Mesendoderm (in vitro differentiated cells): ENCODE measurements at regions not wholly inside any gene's neighbourhood (a gene's known extent, or its start where the extent isn't known, plus 50 kb on each side); places are given as distances from the start of the nearest gene placed in this dataset.
A peak's percentile ranks its signal among the peaks of the same experiment; 100 is the strongest.
"Not testable (repeated sequence)": the region's sequence is repeated elsewhere in the genome, so short reads cannot be mapped to it uniquely, and the experiment has no call there.

Source experiments
- DNase-seq: peaks from one replicate; pipeline ENCODE4 v3.0.0; 2013
- H2AK5ac ChIP-seq: 2 replicates; pipeline ENCODE4 v1.6.1; 2013; ENCODE audit warnings: low read length, inconsistent platforms
- H2BK120ac ChIP-seq: 2 replicates; pipeline ENCODE4 v1.6.1; 2013; ENCODE audit warnings: low read depth, mild to moderate bottlenecking, low read length, moderate library complexity, mixed read lengths
- H2BK15ac ChIP-seq: replicated peaks from 2 replicates; pipeline ENCODE4 v1.6.1; 2013; ENCODE audit warnings: low read depth, mild to moderate bottlenecking, moderate library complexity
- H2BK5ac ChIP-seq: 2 replicates; pipeline ENCODE4 v1.6.1; 2013; ENCODE audit warnings: low read length, inconsistent platforms
- H3K18ac ChIP-seq: 2 replicates; pipeline ENCODE4 v1.6.1; 2013; ENCODE audit warnings: mild to moderate bottlenecking, low read length, mixed read lengths
- H3K23ac ChIP-seq: one replicate; pipeline ENCODE4 v1.6.1; 2013; ENCODE audit warnings: low read length
- H3K27ac ChIP-seq: 2 replicates; pipeline ENCODE4 v1.5.1; 2013; ENCODE audit warnings: low read depth, mild to moderate bottlenecking, inconsistent platforms, low read length, moderate library complexity
- H3K27me3 ChIP-seq: 2 replicates; pipeline ENCODE4 v1.6.1; 2013; ENCODE audit warnings: low read length, control low read depth, mild to moderate bottlenecking, inconsistent platforms; ENCODE audit not compliant: insufficient read depth, poor library complexity
- H3K36me3 ChIP-seq: 2 replicates; pipeline ENCODE4 v1.6.1; 2013; ENCODE audit warnings: low read length, inconsistent platforms; ENCODE audit not compliant: control insufficient read depth, insufficient read depth
- H3K4ac ChIP-seq: one replicate; pipeline ENCODE4 v1.6.1; 2013; ENCODE audit warnings: low read depth, mild to moderate bottlenecking, low read length, moderate library complexity
- H3K4me1 ChIP-seq: 2 replicates; pipeline ENCODE4 v1.6.1; 2013; ENCODE audit warnings: low read depth, low read length, inconsistent platforms; ENCODE audit not compliant: control insufficient read depth
- H3K4me2 ChIP-seq: 2 replicates; pipeline ENCODE4 v1.6.1; 2013; ENCODE audit warnings: low read length
- H3K4me3 ChIP-seq: 2 replicates; pipeline ENCODE4 v1.5.1; 2013; ENCODE audit warnings: mild to moderate bottlenecking, low read length
- H3K56ac ChIP-seq: one replicate; pipeline ENCODE4 v1.6.1; 2013; ENCODE audit warnings: low read length
- H3K79me1 ChIP-seq: 2 replicates; pipeline ENCODE4 v1.6.1; 2013; ENCODE audit warnings: low read length, inconsistent platforms
- H3K79me2 ChIP-seq: 2 replicates; pipeline ENCODE4 v1.6.1; 2013; ENCODE audit warnings: mild to moderate bottlenecking, low read length; ENCODE audit not compliant: control insufficient read depth, insufficient read depth
- H3K9ac ChIP-seq: 2 replicates; pipeline ENCODE4 v1.6.1; 2013; ENCODE audit warnings: low read length, inconsistent platforms
- H4K5ac ChIP-seq: one replicate; pipeline ENCODE4 v1.6.1; 2013; ENCODE audit warnings: low read length
- H4K8ac ChIP-seq: one replicate; pipeline ENCODE4 v1.6.1; 2013; ENCODE audit warnings: low read depth, mild to moderate bottlenecking, control low read depth, low read length, moderate library complexity
- WGBS: extraction: QIAGEN DNeasy Blood & Tissue Kit; methylation state at CpG from one replicate; pipeline ENCODE4 v1.1.7; 2013; ENCODE audit warnings: low lambda C conversion rate, missing lambda C conversion rate; ENCODE audit not compliant: insufficient coverage; ENCODE audit errors: extremely low coverage; 5-methylcytosine and 5-hydroxymethylcytosine counted together

- no peaks in the 10 kb centered on the region for H3K36me3 ChIP-seq
- H2BK5ac ChIP-seq: no peak overlapping the region
- no peak overlapping the region for H3K4me3 ChIP-seq
- H3K4me2 ChIP-seq: no peak overlapping the region
- H2BK120ac ChIP-seq: no peak overlapping the region
- H3K27me3 ChIP-seq: no peaks in the 10 kb centered on the region
- H3K23ac ChIP-seq: no peak overlapping the region
- H3K9ac ChIP-seq: no peak overlapping the region
- H3K4ac ChIP-seq: no peak overlapping the region
- H4K8ac ChIP-seq: no peak overlapping the region
- H3K79me2 ChIP-seq: no peaks in the 10 kb centered on the region
- no peaks in the 10 kb centered on the region for H3K4me1 ChIP-seq
- no peak overlapping the region for H3K56ac ChIP-seq
- no peak overlapping the region for H3K18ac ChIP-seq
- no peak overlapping the region for H2BK15ac ChIP-seq
- H3K27ac ChIP-seq: no peak overlapping the region
- DNase-seq: no peak
- H4K5ac ChIP-seq: no peak overlapping the region
- H3K79me1 ChIP-seq: no peaks in the 10 kb centered on the region
- H2AK5ac ChIP-seq: no peak overlapping the region
These were observed 511.7 kb upstream of the MIR17HG start for GRCh38 chr13:90835826-90836225.

GRCh38 chr13:90838317-90838960, 509.0 kb upstream of the MIR17HG start:
- H3K27ac ChIP-seq: no peak overlapping the region
- no peak for DNase-seq
- H2AK5ac ChIP-seq: no peak overlapping the region
- no peak overlapping the region for H3K4me3 ChIP-seq
- H3K4ac ChIP-seq: no peak overlapping the region
- H2BK120ac ChIP-seq: no peak overlapping the region
- no peak overlapping the region for H3K56ac ChIP-seq
- no peak overlapping the region for H2BK15ac ChIP-seq
- H4K5ac ChIP-seq: no peak overlapping the region
- no peak overlapping the region for H3K4me2 ChIP-seq
- H3K27me3 ChIP-seq: no peaks in the 10 kb centered on the region
- WGBS: no CpG with 5 or more reads among the region's 4 CpGs
- H3K4me1 ChIP-seq: no peaks in the 10 kb centered on the region
- no peak overlapping the region for H3K18ac ChIP-seq
- H3K36me3 ChIP-seq: no peaks in the 10 kb centered on the region
- no peak overlapping the region for H3K23ac ChIP-seq
- H3K79me1 ChIP-seq: no peaks in the 10 kb centered on the region
- no peaks in the 10 kb centered on the region for H3K79me2 ChIP-seq
- H3K9ac ChIP-seq: no peak overlapping the region
- H2BK5ac ChIP-seq: no peak overlapping the region
- H4K8ac ChIP-seq: no peak overlapping the region

- H3K56ac ChIP-seq: no peak overlapping the region
- H2BK5ac ChIP-seq: no peak overlapping the region
- DNase-seq: no peak
- H3K4me1 ChIP-seq: no peaks in the 10 kb centered on the region
- H3K4me2 ChIP-seq: no peak overlapping the region
- no peak overlapping the region for H4K5ac ChIP-seq
- H3K79me2 ChIP-seq: no peaks in the 10 kb centered on the region
- H2BK120ac ChIP-seq: no peak overlapping the region
- H3K79me1 ChIP-seq: no peaks in the 10 kb centered on the region
- no peaks in the 10 kb centered on the region for H3K27me3 ChIP-seq
- H3K27ac ChIP-seq: no peak overlapping the region
- H4K8ac ChIP-seq: no peak overlapping the region
- no peak overlapping the region for H3K23ac ChIP-seq
- no peak overlapping the region for H3K4ac ChIP-seq
- no peak overlapping the region for H3K9ac ChIP-seq
- no peak overlapping the region for H2AK5ac ChIP-seq
- no peaks in the 10 kb centered on the region for H3K36me3 ChIP-seq
- no peak overlapping the region for H3K4me3 ChIP-seq
- no peak overlapping the region for H3K18ac ChIP-seq
- H2BK15ac ChIP-seq: no peak overlapping the region
These were observed 508.4 kb upstream of the MIR17HG start for GRCh38 chr13:90839061-90839460.

- Histone ChIP-seq H2BK120ac (no peak overlapping the region), H3K4me3 (no peak overlapping the region), H3K56ac (peak overlapping the region; percentile 19), H2BK15ac (no peak overlapping the region), H2BK5ac (no peak overlapping the region), H3K79me2 (no peaks in the 10 kb centered on the region), H3K27ac (no peak overlapping the region), H2AK5ac (no peak overlapping the region), H3K4me1 (no peaks in the 10 kb centered on the region), H3K36me3 (no peaks in the 10 kb centered on the region), H3K79me1 (no peaks in the 10 kb centered on the region), H3K4me2 (no peak overlapping the region), H3K18ac (peak overlapping the region; percentile 70), H4K8ac (no peak overlapping the region), H3K9ac (no peak overlapping the region), H3K27me3 (no peaks in the 10 kb centered on the region), H3K23ac (no peak overlapping the region), H3K4ac (no peak overlapping the region), H4K5ac (no peak overlapping the region)
- no CpG with 5 or more reads among the region's 1 CpG for WGBS
- DNase-seq: no peak
These were observed 500.6 kb upstream of the MIR17HG start for GRCh38 chr13:90846936-90847335.

GRCh38 chr13:90853666-90854065, 493.8 kb upstream of the MIR17HG start:
- H3K27ac ChIP-seq, H3K9ac ChIP-seq, H4K5ac ChIP-seq, H2AK5ac ChIP-seq, H3K4ac ChIP-seq, H2BK120ac ChIP-seq, H3K18ac ChIP-seq, H4K8ac ChIP-seq, H3K4me1 ChIP-seq, H3K4me2 ChIP-seq, H3K4me3 ChIP-seq, H3K79me2 ChIP-seq, H3K23ac ChIP-seq, H2BK5ac ChIP-seq, H3K27me3 ChIP-seq, H2BK15ac ChIP-seq, H3K36me3 ChIP-seq, H3K79me1 ChIP-seq, H3K56ac ChIP-seq: not testable (repeated sequence)
- peak; percentile 23 for DNase-seq
- no CpG with 5 or more reads among the region's 10 CpGs for WGBS

GRCh38 chr13:90857921-90858320, 489.6 kb upstream of the MIR17HG start:
- Histone ChIP-seq H3K4me3 (no peak overlapping the region), H3K79me1 (no peaks in the 10 kb centered on the region), H3K27me3 (no peaks in the 10 kb centered on the region), H4K8ac (no peak overlapping the region), H3K18ac (no peak overlapping the region), H3K4me2 (no peak overlapping the region), H2BK15ac (no peak overlapping the region), H2AK5ac (no peak overlapping the region), H3K4ac (no peak overlapping the region), H3K4me1 (no peaks in the 10 kb centered on the region), H2BK120ac (no peak overlapping the region), H3K79me2 (no peaks in the 10 kb centered on the region), H3K27ac (no peak overlapping the region), H3K56ac (no peak overlapping the region), H3K9ac (no peak overlapping the region), H4K5ac (no peak overlapping the region), H3K36me3 (no peaks in the 10 kb centered on the region), H2BK5ac (no peak overlapping the region), H3K23ac (no peak overlapping the region)
- no CpG with 5 or more reads among the region's 1 CpG for WGBS
- no peak for DNase-seq
